NCI-H1417 treated with DMSO at 0.1 percent for 48 hours (cell line): ENCODE measurements at regions not wholly inside any gene's neighbourhood (a gene's known extent, or its start where the extent isn't known, plus 50 kb on each side); places are given as distances from the start of the nearest gene placed in this dataset.

Source experiments
- DNase-seq: peaks from one replicate; lab custom pipeline; 2025; lab: John Stamatoyannopoulos, UW

GRCh38 chr18:21162786-21163185 lies 51.2 kb upstream of the ROCK1 start:
- DNase-seq, result no peak

GRCh38 chr18:21163647-21164547 lies 52.3 kb upstream of the ROCK1 start:
- no peak for DNase-seq

DNA sequence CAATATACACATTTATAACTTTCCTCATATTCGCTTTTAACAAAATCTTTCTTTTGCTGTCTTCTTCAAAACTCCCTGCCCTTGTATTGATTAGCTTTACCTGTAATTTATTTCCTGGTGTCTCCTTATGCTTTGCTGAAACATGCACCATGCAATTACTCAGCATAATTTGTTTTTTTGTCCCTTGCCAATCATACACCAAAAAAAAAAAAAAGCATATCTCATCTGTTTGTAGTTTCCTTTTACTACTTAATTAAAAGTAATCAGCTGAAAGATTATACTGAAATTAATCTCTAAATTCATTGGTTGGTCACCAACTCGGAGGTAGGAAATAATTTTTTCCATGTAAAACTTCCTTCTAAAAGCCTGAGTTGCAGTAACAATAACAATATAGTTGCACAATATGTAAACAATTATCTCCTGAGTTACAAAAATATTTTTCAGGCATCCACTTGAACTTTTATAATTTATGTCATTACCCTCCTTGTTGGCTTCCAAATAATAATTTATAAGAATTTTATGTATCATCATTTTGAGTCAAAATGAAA lies 53.0 kb upstream of the ROCK1 start:
- no peak for DNase-seq

- peak; percentile 100 for DNase-seq
These were observed 56.2 kb upstream of the ROCK1 start for GRCh38 chr18:21167641-21168377.

GRCh38 chr18:21168880-21169279 lies 57.3 kb upstream of the ROCK1 start:
- no peak for DNase-seq

DNA sequence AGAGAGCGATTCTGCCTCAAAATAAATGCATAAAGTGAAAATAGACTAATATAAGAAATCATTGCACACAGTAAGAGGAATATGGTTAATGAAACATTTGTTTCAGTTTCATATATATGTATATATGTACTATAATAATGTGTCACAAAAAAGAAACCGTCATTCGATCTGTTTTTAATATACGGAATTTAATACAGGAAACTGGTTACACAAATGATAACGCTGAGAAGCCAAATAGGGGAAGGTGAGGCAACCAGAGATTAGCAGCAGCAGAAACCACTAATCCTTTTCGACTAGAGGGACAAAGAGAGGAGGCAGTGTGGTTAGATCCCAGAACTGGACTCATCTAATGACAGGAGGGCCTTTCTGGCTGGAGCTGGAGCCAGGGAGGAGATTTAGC lies 64.2 kb upstream of the GREB1L start:
- DNase-seq, result no peak

- DNase-seq, result peak; percentile 46
These were observed 62.3 kb upstream of the GREB1L start for GRCh38 chr18:21179590-21180220.

DNA sequence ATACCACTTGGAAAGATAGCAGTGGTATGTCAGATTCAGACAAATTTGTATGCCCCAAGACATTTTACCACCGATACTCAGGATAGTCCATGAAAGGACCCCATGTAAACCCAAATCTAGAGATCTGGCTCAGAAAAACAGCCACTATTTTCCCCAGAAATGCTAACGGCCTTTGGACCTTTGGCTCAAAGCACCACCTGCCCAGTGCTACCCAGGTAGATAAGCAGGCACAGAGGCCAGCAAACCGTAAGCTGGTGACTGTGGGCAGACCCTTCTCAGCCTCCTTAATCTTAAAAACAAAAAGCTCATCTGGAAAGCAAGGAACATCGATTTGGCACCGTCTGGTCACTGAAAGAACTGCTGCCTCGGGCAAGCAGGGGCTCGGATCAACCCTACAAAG lies 61.4 kb upstream of the GREB1L start:
- no peak for DNase-seq

DNA sequence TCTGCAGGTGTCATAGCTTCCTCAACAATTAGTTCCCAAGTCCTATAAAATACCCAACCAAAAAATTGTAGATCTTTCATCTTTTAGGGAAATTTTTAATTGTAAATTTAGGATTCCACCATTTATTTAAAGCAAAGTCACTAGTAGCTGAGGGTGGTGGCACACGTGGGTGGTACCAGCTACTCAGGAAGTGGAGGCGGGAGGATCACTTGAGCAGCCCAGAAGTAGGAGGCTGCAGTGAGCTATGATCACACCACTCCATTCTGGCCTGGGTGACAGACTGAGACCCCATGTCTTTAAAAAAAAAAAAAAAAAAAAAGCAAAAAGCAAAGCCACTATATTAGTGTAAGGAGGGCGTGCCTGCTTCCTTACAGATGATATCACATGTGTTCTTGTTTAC lies 60.3 kb upstream of the GREB1L start:
- DNase-seq, result no peak

DNA sequence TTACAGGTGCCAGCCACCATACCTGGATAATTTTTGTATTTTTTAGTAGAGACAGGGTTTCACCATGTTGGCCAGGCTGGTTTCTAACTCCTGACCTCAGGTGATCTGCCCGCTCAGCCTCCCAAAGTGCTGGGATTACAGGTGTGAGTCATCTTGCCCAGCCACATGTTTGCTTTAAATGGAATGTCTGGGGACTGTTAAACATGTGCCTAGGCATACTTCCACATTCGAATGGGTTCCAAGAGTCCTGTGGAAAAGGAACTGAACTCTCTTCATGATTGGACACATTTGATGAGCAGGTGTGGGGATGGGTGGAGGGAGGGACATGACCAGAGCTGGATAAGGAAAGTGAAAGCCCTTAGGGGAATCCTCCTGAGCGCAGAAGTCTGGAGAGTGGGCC lies 58.4 kb upstream of the GREB1L start:
- DNase-seq, result no peak

- DNase-seq, result no peak
These were observed 57.5 kb upstream of the GREB1L start for GRCh38 chr18:21184396-21184996.

GRCh38 chr18:21187886-21188285 lies 54.1 kb upstream of the GREB1L start:
- DNase-seq, result no peak

- peak; percentile 22 for DNase-seq
These were observed 50.3 kb upstream of the GREB1L start for GRCh38 chr18:21191596-21192307.
